ENCODE measurements at regions not wholly inside any gene's neighbourhood (a gene's known extent, or its start where the extent isn't known, plus 50 kb on each side); places are given as distances from the start of the nearest gene placed in this dataset.

DNA sequence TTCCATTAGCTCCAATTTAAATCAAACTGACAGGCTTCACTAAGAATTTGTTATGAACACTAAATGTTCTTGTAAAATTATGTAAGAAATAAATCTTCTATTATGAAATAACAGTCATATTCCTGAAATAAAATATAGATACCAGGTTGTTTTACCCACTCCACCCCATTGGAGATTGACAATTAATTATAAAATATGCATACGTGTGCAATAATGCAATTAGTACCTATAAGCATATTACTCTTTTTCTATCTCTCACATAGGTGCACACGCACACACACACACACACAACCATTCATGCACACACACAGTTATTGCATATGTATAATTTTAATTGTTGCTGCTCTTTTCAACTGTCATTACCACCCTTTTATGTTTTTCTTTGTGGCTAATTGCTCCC is 395.7 kb downstream of the SLITRK5 start:
- Histone ChIP-seq H3K9me3 (ENCODE audit: control insufficient read depth in 4 of 4, low read length in 3 of 4) (no peaks in the 10 kb centered on the region), H3K27ac (ENCODE audit: low read depth in 1 of 2, low read length in 2 of 2) (no peak overlapping the region), H3K4me1 (ENCODE audit: control insufficient read depth in 4 of 4, insufficient read depth in 4 of 4, low read length in 3 of 4) (no peaks in the 10 kb centered on the region), H3K36me3 (ENCODE audit: control insufficient read depth in 4 of 4, insufficient read depth in 3 of 4, low read depth in 1 of 4, low read length in 3 of 4) (no peaks in the 10 kb centered on the region), H3K27me3 (ENCODE audit: control insufficient read depth in 4 of 4, insufficient read depth in 4 of 4, low read length in 3 of 4) (no peaks in the 10 kb centered on the region), H3K4me3 (ENCODE audit: low read depth in 1 of 3, low read length in 3 of 3) (no peak overlapping the region), H3K9ac (ENCODE audit: low read depth in 1 of 2, low read length in 2 of 2) (no peak overlapping the region)
- TF ChIP-seq, protein P1, sequence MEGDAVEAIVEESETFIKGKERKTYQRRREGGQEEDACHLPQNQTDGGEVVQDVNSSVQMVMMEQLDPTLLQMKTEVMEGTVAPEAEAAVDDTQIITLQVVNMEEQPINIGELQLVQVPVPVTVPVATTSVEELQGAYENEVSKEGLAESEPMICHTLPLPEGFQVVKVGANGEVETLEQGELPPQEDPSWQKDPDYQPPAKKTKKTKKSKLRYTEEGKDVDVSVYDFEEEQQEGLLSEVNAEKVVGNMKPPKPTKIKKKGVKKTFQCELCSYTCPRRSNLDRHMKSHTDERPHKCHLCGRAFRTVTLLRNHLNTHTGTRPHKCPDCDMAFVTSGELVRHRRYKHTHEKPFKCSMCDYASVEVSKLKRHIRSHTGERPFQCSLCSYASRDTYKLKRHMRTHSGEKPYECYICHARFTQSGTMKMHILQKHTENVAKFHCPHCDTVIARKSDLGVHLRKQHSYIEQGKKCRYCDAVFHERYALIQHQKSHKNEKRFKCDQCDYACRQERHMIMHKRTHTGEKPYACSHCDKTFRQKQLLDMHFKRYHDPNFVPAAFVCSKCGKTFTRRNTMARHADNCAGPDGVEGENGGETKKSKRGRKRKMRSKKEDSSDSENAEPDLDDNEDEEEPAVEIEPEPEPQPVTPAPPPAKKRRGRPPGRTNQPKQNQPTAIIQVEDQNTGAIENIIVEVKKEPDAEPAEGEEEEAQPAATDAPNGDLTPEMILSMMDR (IDR thresholded peaks at IDR 0.05; ENCODE audit: low read depth, low read length, missing input control): no peak
- TF ChIP-seq NR2F2 (IDR thresholded peaks at IDR 0.05) (no peak), RAD21 (IDR thresholded peaks at IDR 0.05) (no peak), FOXA1 (IDR thresholded peaks at IDR 0.05) (no peak), FOXA2 (IDR thresholded peaks at IDR 0.05) (no peak), RXRA (IDR thresholded peaks at IDR 0.05) (no peak), TAF1 (conservative IDR thresholded peaks at IDR 0.05) (no peak), JUND (IDR thresholded peaks at IDR 0.05) (no peak), HNF4G (IDR thresholded peaks at IDR 0.05) (no peak), SP1 (IDR thresholded peaks at IDR 0.05) (no peak), YY1 (IDR thresholded peaks at IDR 0.05) (no peak)
- TF ChIP-seq, protein P2, sequence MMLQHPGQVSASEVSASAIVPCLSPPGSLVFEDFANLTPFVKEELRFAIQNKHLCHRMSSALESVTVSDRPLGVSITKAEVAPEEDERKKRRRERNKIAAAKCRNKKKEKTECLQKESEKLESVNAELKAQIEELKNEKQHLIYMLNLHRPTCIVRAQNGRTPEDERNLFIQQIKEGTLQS (IDR thresholded peaks at IDR 0.05): no peak
- TF ChIP-seq, protein P3, sequence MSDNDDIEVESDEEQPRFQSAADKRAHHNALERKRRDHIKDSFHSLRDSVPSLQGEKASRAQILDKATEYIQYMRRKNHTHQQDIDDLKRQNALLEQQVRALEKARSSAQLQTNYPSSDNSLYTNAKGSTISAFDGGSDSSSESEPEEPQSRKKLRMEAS (IDR thresholded peaks at IDR 0.05): no peak
- TF ChIP-seq, protein P4, sequence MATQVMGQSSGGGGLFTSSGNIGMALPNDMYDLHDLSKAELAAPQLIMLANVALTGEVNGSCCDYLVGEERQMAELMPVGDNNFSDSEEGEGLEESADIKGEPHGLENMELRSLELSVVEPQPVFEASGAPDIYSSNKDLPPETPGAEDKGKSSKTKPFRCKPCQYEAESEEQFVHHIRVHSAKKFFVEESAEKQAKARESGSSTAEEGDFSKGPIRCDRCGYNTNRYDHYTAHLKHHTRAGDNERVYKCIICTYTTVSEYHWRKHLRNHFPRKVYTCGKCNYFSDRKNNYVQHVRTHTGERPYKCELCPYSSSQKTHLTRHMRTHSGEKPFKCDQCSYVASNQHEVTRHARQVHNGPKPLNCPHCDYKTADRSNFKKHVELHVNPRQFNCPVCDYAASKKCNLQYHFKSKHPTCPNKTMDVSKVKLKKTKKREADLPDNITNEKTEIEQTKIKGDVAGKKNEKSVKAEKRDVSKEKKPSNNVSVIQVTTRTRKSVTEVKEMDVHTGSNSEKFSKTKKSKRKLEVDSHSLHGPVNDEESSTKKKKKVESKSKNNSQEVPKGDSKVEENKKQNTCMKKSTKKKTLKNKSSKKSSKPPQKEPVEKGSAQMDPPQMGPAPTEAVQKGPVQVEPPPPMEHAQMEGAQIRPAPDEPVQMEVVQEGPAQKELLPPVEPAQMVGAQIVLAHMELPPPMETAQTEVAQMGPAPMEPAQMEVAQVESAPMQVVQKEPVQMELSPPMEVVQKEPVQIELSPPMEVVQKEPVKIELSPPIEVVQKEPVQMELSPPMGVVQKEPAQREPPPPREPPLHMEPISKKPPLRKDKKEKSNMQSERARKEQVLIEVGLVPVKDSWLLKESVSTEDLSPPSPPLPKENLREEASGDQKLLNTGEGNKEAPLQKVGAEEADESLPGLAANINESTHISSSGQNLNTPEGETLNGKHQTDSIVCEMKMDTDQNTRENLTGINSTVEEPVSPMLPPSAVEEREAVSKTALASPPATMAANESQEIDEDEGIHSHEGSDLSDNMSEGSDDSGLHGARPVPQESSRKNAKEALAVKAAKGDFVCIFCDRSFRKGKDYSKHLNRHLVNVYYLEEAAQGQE (IDR thresholded peaks at IDR 0.05): no peak
- TF ChIP-seq, protein P5, sequence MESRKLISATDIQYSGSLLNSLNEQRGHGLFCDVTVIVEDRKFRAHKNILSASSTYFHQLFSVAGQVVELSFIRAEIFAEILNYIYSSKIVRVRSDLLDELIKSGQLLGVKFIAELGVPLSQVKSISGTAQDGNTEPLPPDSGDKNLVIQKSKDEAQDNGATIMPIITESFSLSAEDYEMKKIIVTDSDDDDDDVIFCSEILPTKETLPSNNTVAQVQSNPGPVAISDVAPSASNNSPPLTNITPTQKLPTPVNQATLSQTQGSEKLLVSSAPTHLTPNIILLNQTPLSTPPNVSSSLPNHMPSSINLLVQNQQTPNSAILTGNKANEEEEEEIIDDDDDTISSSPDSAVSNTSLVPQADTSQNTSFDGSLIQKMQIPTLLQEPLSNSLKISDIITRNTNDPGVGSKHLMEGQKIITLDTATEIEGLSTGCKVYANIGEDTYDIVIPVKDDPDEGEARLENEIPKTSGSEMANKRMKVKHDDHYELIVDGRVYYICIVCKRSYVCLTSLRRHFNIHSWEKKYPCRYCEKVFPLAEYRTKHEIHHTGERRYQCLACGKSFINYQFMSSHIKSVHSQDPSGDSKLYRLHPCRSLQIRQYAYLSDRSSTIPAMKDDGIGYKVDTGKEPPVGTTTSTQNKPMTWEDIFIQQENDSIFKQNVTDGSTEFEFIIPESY (IDR thresholded peaks at IDR 0.05): no peak
- no peak for DNase-seq (ENCODE audit: low spot score)
- 73% methylated on average over 2 of the region's 2 CpGs for WGBS

DNA sequence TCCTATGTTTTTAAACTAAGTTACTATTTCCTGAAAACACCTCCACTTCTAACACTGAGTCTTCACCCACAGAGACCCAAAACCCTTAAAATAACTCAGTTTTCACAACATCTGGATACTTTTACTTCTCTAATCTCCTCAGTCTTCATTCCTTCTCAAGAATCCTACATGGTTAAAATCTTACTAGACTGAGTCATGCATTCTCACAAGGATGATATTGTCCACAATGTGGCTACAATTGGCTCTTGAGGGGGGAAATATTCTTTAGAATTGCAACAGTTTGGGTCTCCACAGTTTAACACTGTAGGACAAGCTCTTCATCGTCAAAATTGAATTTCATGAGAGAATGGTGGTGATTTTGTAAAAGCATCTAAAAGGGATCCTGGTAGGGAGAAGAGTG is 397.1 kb downstream of the SLITRK5 start:
- no peaks in the 10 kb centered on the region for H3K27me3 ChIP-seq (ENCODE audit: control insufficient read depth in 4 of 4, insufficient read depth in 4 of 4, low read length in 3 of 4)
- no peaks in the 10 kb centered on the region for H3K9me3 ChIP-seq (ENCODE audit: control insufficient read depth in 4 of 4, low read length in 3 of 4)
- H3K36me3 ChIP-seq (ENCODE audit: control insufficient read depth in 4 of 4, insufficient read depth in 3 of 4, low read depth in 1 of 4, low read length in 3 of 4): no peaks in the 10 kb centered on the region
- no peak overlapping the region for H3K27ac ChIP-seq (ENCODE audit: low read depth in 1 of 2, low read length in 2 of 2)
- no peaks in the 10 kb centered on the region for H3K4me1 ChIP-seq (ENCODE audit: control insufficient read depth in 4 of 4, insufficient read depth in 4 of 4, low read length in 3 of 4)
- H3K9ac ChIP-seq (ENCODE audit: low read depth in 1 of 2, low read length in 2 of 2): no peak overlapping the region
- WGBS: 87% methylated on average over 1 of the region's 1 CpG
- H3K4me3 ChIP-seq (ENCODE audit: low read depth in 1 of 3, low read length in 3 of 3): no peak overlapping the region
- DNase-seq (ENCODE audit: low spot score): no peak
- TF ChIP-seq FOXA1 (IDR thresholded peaks at IDR 0.05): no peak
- TF ChIP-seq, protein P3 (IDR thresholded peaks at IDR 0.05): no peak
- TF ChIP-seq HNF4A (conservative IDR thresholded peaks at IDR 0.05): no peak
- no peak for TF ChIP-seq NR2F2 (IDR thresholded peaks at IDR 0.05)
- no peak for TF ChIP-seq SP1 (IDR thresholded peaks at IDR 0.05)
- no peak for TF ChIP-seq TAF1 (conservative IDR thresholded peaks at IDR 0.05)
- TF ChIP-seq, protein P1 (IDR thresholded peaks at IDR 0.05; ENCODE audit: low read depth, low read length, missing input control): no peak
- TF ChIP-seq EGR1 (IDR thresholded peaks at IDR 0.05; ENCODE audit: low read depth in 2 of 2): no peak
- no peak for TF ChIP-seq FOXA2 (IDR thresholded peaks at IDR 0.05)
- no peak for TF ChIP-seq RXRA (IDR thresholded peaks at IDR 0.05)
- TF ChIP-seq, protein P4 (IDR thresholded peaks at IDR 0.05): no peak
- no peak for TF ChIP-seq HNF4G (IDR thresholded peaks at IDR 0.05)
- no peak for TF ChIP-seq GABPA (IDR thresholded peaks at IDR 0.05 in 1 of 2, conservative IDR thresholded peaks at IDR 0.05 in 1 of 2)
- TF ChIP-seq YY1 (IDR thresholded peaks at IDR 0.05): no peak

Data from liver (tissue), 8 donors.